ENCODE measurements at regions not wholly inside any gene's neighbourhood (a gene's known extent, or its start where the extent isn't known, plus 50 kb on each side); places are given as distances from the start of the nearest gene placed in this dataset.
A peak's percentile ranks its signal among the peaks of the same experiment; 100 is the strongest.

DNA sequence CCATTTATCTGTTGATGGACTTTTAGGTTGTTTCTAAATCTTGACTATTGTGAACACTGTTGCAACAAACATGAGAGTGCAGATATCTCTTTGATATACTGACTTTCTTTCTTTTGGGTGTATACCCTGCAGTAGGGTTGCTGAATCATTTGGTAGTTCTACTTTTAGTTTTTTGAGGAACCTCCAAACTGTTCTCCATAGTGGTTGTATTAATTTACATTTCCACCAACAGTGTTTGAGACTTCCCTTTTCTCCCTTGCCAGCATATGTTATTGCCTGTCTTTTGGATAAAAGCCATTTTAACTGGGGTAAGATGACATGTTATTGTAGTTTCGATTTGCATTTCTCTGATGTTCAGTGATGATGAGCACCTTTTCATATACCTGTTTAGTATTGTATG is 330.0 kb downstream of the DDX10 start:
- no peak for DNase-seq (ENCODE audit: low read depth)

- DNase-seq (ENCODE audit: low read depth) = no peak
These were observed 333.0 kb downstream of the DDX10 start for GRCh38 chr11:108997826-108998225.

- DNase-seq (ENCODE audit: low read depth) = no peak
These were observed 335.7 kb downstream of the DDX10 start for GRCh38 chr11:109000531-109000930.

- DNase-seq (ENCODE audit: low read depth) = no peak
These were observed 336.7 kb downstream of the DDX10 start for GRCh38 chr11:109001585-109001984.

DNA sequence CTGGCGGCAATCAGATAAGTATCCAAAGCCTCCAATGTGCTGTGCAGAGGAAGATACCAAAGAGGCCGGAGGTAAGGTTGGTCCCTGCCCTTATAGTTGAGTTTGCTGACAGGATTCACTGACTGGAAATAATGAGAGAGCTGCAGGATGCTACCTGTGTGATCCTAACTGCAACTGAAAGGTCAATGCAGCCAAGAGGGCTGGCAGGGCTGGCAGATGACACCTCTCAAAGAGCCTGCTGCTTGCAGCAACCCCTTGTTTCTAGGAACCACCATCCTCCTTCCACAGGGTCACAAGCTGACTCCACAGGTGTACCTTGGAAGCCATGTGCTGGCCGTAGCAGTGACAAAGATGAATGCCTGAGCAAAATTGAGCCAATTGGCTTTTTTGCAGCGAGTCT is 348.1 kb downstream of the DDX10 start:
- no peak for DNase-seq (ENCODE audit: low read depth)

DNA sequence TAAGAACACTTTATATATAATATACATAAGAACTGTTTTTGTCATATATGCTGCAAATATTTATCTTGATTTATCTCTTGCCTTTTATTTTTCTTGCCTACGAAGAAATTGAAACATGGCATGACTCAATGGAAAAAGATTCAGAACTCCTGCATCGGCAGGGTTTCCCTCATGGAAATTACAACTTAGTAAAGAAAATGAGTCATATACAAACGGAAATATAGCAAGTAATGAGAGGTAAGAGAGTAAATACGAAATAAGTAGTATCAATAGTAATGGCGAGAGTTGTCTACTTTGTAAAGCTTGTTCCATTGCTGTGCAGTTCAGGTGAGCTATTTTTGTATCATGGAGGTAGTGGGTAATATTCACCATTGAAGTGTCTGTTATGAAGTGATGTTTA is 350.4 kb downstream of the DDX10 start:
- DNase-seq (ENCODE audit: low read depth) = peak; percentile 57

DNA sequence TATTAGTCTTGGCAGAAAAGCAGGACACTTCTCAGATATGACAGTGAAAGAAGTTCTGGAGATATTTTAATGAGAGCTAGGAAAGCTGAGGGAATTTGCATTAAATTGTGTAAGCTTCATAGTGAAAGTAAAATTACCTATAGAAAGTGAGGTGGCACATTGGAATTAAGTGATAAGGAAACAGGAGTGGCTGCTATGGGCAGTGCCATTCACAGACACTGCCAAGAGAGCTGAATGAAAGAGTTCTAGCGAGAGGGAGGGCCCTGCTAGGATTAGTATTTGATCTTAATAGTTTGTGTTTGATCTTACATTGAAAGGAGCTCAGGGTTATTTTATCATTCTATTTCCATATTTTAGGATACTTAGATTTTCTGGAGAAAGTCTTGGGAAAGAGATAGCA is 351.9 kb downstream of the DDX10 start:
- no peak for DNase-seq (ENCODE audit: low read depth)

GRCh38 chr11:109017489-109017888 is 352.6 kb downstream of the DDX10 start:
- DNase-seq (ENCODE audit: low read depth) = no peak

DNA sequence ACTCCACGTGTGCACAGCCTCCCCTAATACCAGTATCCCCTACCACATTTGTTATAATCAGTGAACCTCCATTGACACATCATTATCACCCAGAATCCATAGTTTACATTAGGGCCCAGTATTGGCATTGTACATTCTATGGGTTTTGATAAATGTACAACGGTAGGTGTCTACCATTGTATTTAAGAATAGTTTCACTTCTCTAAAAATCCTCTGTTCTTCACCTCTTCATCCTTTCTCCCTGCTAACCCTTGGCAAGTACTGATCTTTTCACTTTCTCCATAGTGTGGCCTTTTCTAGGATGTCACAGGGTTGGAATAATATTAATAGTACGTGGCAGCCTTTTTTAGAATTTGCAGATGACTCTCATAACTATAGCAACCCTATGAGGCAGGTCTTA is 353.8 kb downstream of the DDX10 start:
- no peak for DNase-seq (ENCODE audit: low read depth)

GRCh38 chr11:109019342-109019936 is 354.6 kb downstream of the DDX10 start:
- DNase-seq (ENCODE audit: low read depth) = no peak

- no peak for DNase-seq (ENCODE audit: low read depth)
These were observed 358.2 kb downstream of the DDX10 start for GRCh38 chr11:109023036-109023435.

DNA sequence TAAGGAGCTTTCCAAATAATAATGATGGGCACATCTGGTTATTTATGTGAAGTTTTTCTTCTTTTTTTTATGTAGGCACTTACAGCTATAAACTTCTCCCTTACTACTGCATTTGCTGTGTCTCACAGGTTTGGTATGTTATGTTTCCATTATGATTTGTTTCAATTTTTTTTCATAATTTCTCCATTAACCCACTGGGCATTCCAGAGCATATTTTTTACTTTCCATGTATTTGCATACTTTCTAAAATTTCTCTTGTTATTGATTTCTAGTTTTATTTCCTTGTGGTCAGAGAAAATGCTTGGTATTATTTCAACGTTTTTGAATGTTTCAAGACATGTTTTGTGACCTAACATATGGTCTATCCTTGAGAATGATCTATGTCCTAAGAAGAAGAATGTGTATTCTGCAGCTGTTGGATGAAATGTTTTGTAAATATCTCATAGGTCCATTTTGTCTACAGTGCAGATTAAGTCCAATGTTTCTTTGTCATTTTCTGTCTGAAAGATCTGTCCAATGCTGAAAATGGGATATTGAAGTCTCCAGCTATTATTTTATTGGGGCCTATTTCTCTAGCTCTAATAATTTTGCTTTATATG is 362.1 kb downstream of the DDX10 start:
- peak; percentile 75 for DNase-seq (ENCODE audit: low read depth)

DNA sequence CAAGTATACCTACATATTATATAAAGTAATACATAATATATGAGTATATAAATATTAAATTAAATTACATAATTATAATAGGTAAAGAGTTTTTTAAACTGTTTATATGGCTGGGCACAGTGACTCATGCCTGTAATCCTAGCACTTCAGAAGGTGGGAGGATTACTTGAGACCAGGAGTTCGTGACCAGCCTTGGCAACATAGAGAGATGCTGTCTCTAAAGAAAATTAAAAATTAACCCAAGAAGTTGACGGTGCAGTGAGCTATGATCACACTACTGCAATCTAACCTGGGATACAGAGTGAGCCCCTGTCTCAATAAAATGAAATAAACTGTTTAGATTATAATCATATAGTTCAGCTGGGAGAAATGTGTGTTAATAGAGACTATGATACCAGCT is 363.0 kb downstream of the DDX10 start:
- DNase-seq (ENCODE audit: low read depth) = peak; percentile 26

- DNase-seq (ENCODE audit: low read depth) = no peak
These were observed 365.1 kb downstream of the DDX10 start for GRCh38 chr11:109029927-109030326.

GRCh38 chr11:109033627-109034338 is 368.9 kb downstream of the DDX10 start:
- DNase-seq (ENCODE audit: low read depth) = peak; percentile 87

DNA sequence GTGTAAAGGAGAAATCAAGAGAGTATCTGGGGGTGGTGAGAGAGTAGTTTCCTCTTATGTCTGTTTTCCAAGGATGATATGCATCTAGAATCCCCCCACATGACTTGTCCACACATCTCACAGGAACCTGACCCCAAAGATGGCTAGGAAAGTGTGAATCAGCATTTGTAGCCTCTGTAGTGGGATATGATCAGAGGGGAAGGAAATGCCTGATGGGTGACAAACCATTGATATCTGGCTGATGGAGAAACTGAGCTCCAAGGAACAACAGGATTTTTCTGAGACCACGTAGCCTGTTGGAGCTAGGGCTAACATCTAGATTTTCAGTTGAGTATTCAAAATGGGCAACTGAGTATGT is 369.4 kb downstream of the DDX10 start:
- no peak for DNase-seq (ENCODE audit: low read depth)

GRCh38 chr11:109035284-109035683 is 370.4 kb downstream of the DDX10 start:
- DNase-seq (ENCODE audit: low read depth) = no peak

DNA sequence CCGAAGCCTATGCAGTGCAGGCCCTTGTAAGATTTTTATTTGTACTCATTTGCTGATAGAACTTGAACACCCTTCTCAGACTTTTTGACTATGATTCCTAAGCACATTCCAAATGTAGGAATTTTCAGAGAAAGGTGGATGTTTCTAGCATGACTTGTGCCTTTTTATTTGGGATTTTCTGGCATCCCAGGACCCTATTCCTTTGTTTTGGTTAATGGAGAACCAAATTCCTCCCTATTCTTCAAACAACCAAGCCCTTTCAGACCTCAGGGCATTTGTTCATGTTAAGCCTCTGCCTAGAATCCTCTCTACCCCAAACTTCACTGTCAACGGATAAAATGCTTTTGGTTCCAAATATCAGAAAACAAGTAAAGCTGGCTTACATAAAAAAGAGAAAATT is 371.1 kb downstream of the DDX10 start:
- DNase-seq (ENCODE audit: low read depth) = no peak

DNA sequence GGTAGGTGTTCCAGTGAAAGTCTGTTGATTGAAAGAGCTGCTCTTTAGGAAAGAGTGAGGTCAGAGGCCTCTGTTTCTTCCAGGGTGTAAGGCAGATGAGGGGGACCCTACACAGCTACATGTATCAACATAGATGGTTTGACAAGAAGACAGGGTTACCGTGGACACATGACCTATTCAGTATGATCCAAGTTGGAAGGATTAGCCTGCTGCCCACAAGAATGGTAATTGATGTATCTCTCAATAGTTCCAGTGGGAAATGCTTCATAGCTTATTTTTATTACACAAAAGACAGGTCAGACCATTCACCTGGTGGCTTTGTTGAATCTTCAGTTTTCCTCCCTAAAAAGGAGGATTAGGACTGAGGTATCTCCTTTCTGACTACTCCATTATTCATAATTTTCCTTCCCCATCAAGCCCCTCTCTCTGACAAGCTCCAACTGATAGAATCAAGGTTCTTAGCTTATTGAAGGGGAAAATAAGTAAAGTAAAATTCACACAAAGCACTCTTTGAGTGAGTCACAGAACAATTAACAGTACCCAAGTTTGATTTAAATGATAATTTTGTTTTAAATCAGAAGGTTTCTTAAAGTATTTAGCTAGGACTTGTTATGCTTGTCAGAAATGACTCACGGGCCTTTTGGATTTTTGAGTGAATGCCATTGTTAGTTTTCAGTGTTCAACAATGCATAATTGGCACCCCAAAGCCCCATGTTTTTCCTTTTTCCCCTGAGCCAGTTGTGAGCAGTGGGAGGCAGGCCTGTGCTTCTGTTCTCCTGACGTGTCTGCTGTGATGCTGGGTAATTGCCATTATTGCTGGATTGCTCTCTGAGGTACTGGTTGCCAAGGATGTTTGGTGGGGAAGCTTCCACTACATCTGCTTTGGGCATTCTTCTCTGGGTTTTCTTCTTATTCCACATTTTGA is 373.2 kb downstream of the DDX10 start:
- peak; percentile 73 for DNase-seq (ENCODE audit: low read depth)

DNA sequence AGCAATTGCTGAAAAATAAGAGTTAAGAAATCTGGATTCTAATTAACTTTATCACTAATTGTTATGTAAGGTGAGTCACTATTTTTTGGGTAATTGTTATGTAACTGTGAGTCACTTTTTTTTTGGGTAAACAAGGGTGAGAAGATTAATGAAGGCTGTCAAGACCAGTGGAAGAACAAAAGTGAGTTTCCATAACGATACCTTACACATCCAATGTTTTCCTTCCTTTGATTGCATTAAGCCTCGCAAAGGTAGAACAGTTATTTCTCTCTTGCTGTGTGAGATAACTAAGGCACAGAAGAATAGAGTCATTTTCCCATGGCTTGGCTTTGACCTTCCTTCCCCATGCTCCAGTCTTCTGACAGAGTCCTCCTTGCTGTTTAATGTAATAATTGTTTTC is 374.7 kb downstream of the DDX10 start:
- DNase-seq (ENCODE audit: low read depth) = no peak

DNA sequence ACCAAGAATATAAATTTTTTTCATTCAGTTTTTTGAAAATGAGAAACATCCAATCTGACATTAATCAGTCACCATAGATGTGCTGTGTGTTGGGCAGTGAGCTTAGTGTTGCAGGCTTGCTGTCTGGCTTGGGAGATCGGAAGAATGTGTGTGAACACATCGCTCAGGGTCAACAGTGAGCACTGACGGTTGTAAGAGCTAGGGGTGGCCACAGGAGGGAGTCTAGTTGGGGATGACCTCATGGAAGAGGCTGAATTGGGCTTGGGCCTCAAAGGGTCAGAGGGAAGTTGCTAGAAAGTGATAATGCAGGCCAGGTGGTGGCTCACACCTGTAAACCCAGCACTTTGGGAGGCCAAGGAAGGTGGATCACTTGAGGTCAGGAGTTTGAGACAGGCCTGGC is 375.4 kb downstream of the DDX10 start:
- no peak for DNase-seq (ENCODE audit: low read depth)

GRCh38 chr11:109041876-109042275 is 377.0 kb downstream of the DDX10 start:
- DNase-seq (ENCODE audit: low read depth) = peak; percentile 78
